ENCODE measurements at regions not wholly inside any gene's neighbourhood (a gene's known extent, or its start where the extent isn't known, plus 50 kb on each side); places are given as distances from the start of the nearest gene placed in this dataset.

DNA sequence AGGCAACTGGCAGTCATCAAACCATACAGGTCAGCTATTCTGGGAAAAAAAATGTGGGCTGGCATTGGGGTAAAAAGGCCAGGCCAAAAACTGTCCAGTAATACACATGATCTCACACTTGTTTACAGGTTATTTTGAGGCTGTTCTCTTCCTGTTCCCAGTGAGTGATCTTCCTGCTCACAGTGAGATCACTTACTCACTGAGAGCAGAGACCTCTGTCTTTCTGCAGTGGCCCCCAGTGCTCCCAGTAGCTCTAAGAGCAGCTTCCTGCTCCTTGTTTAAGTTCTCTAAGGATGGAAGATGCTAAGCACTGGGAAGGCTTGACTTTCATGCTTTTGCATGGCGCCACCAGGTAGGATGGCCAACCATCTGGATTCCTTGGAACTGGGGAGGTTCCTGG, 93.5 kb upstream of the KIAA1217 start:
- TF ChIP-seq, protein P1, sequence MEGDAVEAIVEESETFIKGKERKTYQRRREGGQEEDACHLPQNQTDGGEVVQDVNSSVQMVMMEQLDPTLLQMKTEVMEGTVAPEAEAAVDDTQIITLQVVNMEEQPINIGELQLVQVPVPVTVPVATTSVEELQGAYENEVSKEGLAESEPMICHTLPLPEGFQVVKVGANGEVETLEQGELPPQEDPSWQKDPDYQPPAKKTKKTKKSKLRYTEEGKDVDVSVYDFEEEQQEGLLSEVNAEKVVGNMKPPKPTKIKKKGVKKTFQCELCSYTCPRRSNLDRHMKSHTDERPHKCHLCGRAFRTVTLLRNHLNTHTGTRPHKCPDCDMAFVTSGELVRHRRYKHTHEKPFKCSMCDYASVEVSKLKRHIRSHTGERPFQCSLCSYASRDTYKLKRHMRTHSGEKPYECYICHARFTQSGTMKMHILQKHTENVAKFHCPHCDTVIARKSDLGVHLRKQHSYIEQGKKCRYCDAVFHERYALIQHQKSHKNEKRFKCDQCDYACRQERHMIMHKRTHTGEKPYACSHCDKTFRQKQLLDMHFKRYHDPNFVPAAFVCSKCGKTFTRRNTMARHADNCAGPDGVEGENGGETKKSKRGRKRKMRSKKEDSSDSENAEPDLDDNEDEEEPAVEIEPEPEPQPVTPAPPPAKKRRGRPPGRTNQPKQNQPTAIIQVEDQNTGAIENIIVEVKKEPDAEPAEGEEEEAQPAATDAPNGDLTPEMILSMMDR (IDR thresholded peaks at IDR 0.05) = no peak
- no peak for TF ChIP-seq POLR2A (IDR thresholded peaks at IDR 0.05)

Measured in body of pancreas (tissue), 4 donors.